Lower leg skin (tissue), 4 donors: ENCODE measurements at regions not wholly inside any gene's neighbourhood (a gene's known extent, or its start where the extent isn't known, plus 50 kb on each side); places are given as distances from the start of the nearest gene placed in this dataset.

Experiments
- DNase-seq, 2 donors: peaks; one replicate each; pipeline ENCODE4 v3.0.0-alpha.2; 2019; ENCODE audit warnings: low spot score in 2 of 2
- H3K4me3 ChIP-seq: fragments of 200-600 bp; sonication (generic); 2 replicates; pipeline ENCODE4 v1.5.1; 2017; ENCODE audit warnings: mild to moderate bottlenecking, low read depth; ENCODE audit not compliant: poor library complexity, severe bottlenecking
- CTCF ChIP-seq, 3 donors: fragments of 450-650 bp; IDR thresholded peaks; one replicate each; pipeline ENCODE4 v1.5.1; 2016; ENCODE audit warnings: antibody characterized with exemption in 3 of 3, mild to moderate bottlenecking in 3 of 3, moderate library complexity in 2 of 3
- POLR2A ChIP-seq, 2 donors: fragments of 450-650 bp; IDR thresholded peaks; one replicate each; pipeline ENCODE4 v1.6.1; 2016 to 2017; ENCODE audit warnings: antibody characterized with exemption in 2 of 2, mild to moderate bottlenecking in 1 of 2, moderate library complexity in 1 of 2
- WGBS, 2 donors: methylation state at CpG; one replicate each; pipeline ENCODE4 v1.1.5; 2018; 5-methylcytosine and 5-hydroxymethylcytosine counted together
- intact Hi-C: fragments of 100-400 bp; cut with DNase I; formaldehyde crosslinking; loops from one replicate; pipeline ENCODE4 v1.15.0; 2023; ENCODE audit warnings: low total_unique reads

- WGBS, 2 donors = 66 to 75% methylated on average over 5 of the region's 5 CpGs
- intact Hi-C loops = no loop called here
- H3K4me3 ChIP-seq = no peak overlapping the region
- no peak for DNase-seq
- TF ChIP-seq POLR2A (IDR thresholded peaks at IDR 0.05) (no peak), CTCF (IDR thresholded peaks at IDR 0.05) (no peak)
These were observed 294.8 kb downstream of the PTPRC start for GRCh38 chr1:198933515-198934222.

GRCh38 chr1:198934426-198934825, 295.6 kb downstream of the PTPRC start:
- DNase-seq = no peak
- WGBS, 2 donors = 65 to 71% methylated on average over 2 of the region's 2 CpGs
- H3K4me3 ChIP-seq = no peak overlapping the region
- intact Hi-C loops = no loop called here
- TF ChIP-seq CTCF (IDR thresholded peaks at IDR 0.05) (no peak), POLR2A (IDR thresholded peaks at IDR 0.05) (no peak)

- no peak overlapping the region for H3K4me3 ChIP-seq
- intact Hi-C loops = no loop called here
- 7 to 8% methylated on average over 6 of the region's 6 CpGs for WGBS, 2 donors
- no peak for TF ChIP-seq CTCF (IDR thresholded peaks at IDR 0.05)
- no peak for TF ChIP-seq POLR2A (IDR thresholded peaks at IDR 0.05)
- no peak for DNase-seq
These were observed 296.1 kb downstream of the PTPRC start for GRCh38 chr1:198934901-198935305.

GRCh38 chr1:198935306-198935921, 296.6 kb downstream of the PTPRC start:
- TF ChIP-seq POLR2A (IDR thresholded peaks at IDR 0.05) (no peak), CTCF (IDR thresholded peaks at IDR 0.05) (no peak)
- intact Hi-C loops = no loop called here
- WGBS, 2 donors = 3% methylated on average over 9 of the region's 9 CpGs
- no peak overlapping the region for H3K4me3 ChIP-seq
- DNase-seq = peak; percentile 66 to 90

GRCh38 chr1:198936371-198937083, 297.7 kb downstream of the PTPRC start:
- no peak for TF ChIP-seq POLR2A (IDR thresholded peaks at IDR 0.05)
- TF ChIP-seq CTCF (IDR thresholded peaks at IDR 0.05) = no peak
- peak in 1 of 2 donors; percentile 58 for DNase-seq
- intact Hi-C loops = no loop called here
- H3K4me3 ChIP-seq = peak overlapping the region; percentile 29
- 2 to 5% methylated on average over 6 of the region's 6 CpGs for WGBS, 2 donors
